HG03196 (cell line): ENCODE measurements at regions not wholly inside any gene's neighbourhood (a gene's known extent, or its start where the extent isn't known, plus 50 kb on each side); places are given as distances from the start of the nearest gene placed in this dataset.

ENCODE experiments used
- ATAC-seq: cut with Tn5 transposase; IDR thresholded peaks from one replicate; pipeline ENCODE4 v1.9.1; 2021; ENCODE audit not compliant: unreplicated experiment

DNA sequence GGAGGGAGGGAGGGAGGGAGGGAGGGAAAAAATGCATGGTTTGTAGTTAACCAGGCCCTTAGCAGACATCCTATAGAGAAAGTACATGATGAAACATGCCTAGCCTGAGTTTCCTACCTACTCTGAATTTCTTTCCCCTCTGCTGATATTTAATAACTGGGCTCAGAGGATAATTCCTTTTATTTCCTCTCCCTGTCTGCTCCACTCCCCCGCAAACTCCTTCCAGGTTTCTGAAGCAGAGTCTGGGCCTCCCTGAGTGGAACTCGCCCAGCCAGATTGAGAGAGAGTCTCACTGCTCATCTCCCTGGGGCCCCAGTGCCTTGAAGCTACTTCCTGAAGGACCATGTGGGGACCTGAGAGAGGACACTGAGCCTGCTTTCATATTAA, 111.9 kb upstream of the SLC44A3 start:
- no peak for ATAC-seq

GRCh38 chr1:94707321-94708298, 112.5 kb upstream of the SLC44A3 start:
- no peak for ATAC-seq

- no peak for ATAC-seq
Measured at GRCh38 chr1:94702442-94702815, 117.7 kb upstream of the SLC44A3 start.

DNA sequence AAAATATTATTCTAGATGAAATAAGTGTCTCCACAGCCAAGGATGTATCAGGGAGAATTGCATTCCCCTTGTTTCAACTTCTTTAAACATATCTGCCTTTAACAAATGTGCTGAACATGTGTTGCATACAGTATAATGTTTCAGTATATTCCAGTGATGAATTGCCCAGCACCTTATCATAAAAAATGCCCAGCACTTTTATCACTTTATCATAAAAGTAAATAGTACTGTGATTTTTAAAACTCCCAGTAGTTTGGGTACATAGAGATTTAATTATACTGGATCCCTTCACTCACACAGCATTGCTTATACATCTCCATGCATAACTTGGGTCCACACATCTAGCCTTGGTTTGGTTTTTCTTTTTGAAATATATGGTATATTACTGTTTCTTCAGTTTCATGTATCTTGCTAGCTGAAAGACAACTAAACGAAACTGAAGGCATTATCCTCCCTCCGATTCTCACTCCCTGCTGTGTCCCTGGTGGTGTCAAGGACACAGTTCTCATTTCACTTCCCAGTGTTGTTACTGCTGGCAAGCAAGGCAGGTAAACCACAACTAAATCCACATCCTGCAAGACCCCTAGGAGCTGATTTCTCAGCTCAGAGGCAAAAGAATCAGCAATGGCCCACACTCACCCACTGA, 118.2 kb upstream of the SLC44A3 start:
- no peak for ATAC-seq

DNA sequence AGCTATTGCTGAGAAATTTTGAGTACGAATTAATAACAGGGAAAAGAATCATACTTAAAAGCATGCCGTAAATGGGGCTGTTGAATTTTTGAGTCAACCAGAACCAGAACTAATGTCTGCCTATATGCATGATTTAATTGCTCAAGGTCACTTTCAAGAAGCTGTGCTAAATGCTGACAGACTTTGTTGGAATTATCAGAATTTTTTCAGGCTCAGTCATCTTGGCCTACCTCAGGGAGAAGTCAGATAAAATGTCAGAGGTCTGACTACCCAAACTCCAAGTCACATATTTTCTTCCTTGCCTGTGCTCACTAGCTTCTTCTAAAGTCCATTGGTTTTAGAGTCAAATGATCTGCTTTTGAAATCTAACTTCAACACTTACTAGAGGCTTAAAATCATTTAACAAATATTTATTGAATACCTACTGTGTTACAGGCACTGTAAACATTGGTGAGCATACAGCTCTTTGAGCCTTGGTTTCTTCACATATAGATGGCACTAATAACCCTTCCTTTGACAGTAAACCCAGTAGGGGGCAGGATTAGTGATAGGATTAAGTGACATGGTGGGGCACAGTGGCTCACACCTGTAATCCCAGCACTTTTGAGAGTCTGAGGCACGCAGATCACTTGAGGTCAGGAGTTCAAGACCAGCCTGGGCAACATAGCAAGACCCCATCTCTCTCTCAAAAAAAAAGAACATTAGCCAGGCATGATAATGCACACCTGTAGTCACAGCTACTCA, 121.2 kb upstream of the SLC44A3 start:
- ATAC-seq: no peak

DNA sequence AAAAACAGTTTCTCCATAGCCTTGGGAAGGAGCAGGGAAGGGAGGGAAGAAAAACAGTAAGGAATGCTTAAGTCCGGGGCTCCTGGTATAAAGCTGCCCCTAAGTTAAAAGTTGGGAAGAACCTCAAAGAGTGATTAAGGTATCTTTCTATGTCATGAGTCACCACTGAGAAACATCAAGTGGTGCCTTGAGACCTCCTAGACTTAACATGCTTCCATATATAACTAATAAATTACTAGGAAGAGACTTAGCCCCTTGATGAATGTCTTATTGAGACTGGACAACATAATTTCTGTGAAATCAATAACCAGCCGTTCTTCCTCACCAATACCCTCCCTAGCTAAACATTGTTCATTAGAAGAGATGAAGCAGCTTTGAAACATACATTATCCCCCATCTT, 121.8 kb upstream of the SLC44A3 start:
- no peak for ATAC-seq

DNA sequence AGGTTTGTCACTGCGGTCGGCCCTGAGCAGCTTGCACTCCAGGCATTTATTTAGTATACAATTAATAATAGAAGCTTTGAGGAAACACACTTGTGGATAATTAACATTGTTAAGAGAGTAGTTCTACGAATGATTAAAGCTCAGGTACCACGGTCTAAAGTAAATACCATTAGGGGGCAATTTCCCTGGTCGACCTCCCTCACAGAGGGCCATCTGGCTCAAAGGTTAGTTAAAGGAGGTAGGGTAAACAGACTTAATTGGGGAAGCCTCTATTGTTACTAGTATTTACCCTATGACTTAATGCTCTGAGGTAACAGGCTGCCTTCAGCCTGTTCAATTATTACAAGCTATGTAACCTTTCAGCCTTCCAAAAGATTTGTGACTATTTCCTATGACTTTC, 122.3 kb upstream of the SLC44A3 start:
- ATAC-seq: no peak

- ATAC-seq: no peak
Measured at GRCh38 chr1:94694226-94694915, 125.8 kb upstream of the SLC44A3 start.

GRCh38 chr1:94693435-94693834, 126.7 kb upstream of the SLC44A3 start:
- ATAC-seq: no peak

DNA sequence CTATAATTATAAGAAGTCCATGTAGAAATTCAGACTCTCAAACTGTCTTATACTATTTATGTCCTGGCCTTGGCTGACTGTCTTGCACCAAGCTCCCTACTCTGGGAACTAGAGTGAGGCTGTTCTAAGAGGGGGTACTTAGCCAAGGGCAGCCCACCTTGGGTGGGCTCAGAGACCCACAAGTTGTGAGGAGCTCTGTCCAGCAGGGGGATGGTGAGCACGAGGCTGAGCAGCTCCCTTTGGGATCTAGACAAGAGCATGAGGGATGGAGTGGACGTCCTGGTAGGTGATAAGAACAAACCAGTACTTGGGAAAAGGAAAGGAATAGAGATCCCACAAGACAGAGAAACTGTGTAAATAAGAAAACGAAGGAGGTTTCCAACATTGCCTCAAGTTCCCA, 127.1 kb upstream of the SLC44A3 start:
- ATAC-seq: no peak

GRCh38 chr1:94688646-94689045, 131.5 kb upstream of the SLC44A3 start:
- no peak for ATAC-seq

GRCh38 chr1:94686882-94687281, 133.3 kb upstream of the SLC44A3 start:
- no peak for ATAC-seq

GRCh38 chr1:94684690-94685250, 135.4 kb upstream of the SLC44A3 start:
- ATAC-seq: no peak

- ATAC-seq: no peak
Measured at GRCh38 chr1:94683886-94684285, 136.3 kb upstream of the SLC44A3 start.

- ATAC-seq: no peak
Measured at GRCh38 chr1:94680039-94680377, 138.4 kb upstream of the F3 start.

DNA sequence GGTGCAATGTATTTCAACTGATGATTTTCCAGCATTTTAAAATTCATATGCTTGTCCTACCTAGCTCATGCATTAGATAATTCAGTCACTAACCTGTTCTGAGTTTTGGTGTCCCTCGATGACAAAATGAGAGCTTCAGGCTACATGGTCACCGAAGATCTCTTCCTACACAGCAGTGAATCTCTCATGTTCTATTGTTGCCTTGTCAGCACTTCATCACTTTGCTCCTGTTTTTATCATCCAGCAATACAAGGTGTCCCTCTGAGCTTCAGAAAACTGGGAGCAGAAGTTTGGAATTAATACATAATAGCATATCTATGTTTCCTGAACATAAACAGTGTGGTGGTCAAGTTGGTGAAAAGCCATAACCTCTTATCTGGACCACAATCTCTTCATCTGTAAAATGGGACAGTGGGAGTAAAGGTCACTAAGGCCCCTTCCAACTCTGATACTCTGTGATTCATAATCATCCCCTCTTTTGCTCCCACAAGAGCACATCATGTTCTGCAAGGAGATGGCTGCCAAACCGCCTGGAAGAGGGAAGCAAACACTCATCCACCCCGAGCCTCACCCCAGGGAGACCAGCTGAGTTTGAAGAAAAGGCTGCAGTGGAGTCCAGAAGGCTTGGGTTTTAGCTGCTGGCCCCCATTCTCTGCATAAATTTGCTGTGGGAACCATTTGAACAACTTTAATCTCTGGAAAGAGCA, 137.9 kb upstream of the F3 start:
- no peak for ATAC-seq

DNA sequence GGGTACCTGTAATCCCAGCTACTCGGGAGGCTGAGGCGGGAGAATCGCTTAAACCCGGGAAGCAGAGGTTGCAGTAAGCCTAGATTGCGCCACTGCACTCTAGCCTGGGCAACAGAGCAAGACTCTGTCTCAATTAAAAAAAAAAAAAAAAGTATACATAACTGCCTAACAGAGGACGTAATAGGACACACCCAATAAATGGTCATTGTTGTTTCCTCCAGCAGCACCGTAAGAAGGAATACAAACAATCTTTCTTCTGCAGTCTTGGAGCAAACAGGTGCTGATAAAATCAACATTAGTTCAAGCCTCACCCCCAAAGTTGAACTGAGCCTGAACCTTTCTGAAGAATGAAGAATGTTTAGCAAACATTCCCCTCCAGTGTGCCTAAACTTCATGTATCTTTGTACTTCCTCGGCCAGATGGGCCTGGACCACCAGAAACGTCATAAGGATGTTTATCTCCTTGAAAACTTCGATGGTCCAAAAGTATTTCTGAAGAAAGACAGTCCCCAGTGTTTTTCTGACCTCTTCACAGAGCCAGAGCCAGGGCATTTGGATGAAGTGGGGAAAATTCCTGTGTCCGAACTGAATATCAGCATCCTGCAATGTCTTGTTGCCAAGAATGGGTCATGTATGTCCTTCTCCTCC, 136.8 kb upstream of the F3 start:
- ATAC-seq: no peak

- ATAC-seq: no peak
Measured at GRCh38 chr1:94677714-94678113, 136.2 kb upstream of the F3 start.

DNA sequence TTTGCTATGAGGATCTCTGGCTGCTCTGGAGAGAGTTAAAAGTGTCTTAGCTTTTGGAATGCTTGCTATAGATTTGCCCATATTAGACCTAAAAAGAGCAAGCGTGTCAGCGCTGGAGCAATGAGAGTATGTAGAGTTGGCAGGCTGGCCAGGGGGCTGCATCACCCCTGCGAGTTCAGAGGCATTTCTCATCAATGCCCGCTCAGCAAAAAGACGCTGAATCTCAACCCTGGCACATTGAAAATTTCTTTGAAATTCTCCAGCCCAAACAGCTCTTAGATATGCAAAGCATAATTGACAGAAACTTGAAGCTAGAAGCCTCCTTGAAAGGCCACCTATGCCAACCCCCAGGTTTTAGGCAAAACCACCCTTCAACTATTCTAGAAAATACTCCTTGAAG, 135.5 kb upstream of the F3 start:
- no peak for ATAC-seq

- no peak for ATAC-seq
Measured at GRCh38 chr1:94676686-94677085, 135.1 kb upstream of the F3 start.
